H1 (cell line): ENCODE measurements at regions not wholly inside any gene's neighbourhood (a gene's known extent, or its start where the extent isn't known, plus 50 kb on each side); places are given as distances from the start of the nearest gene placed in this dataset.

ENCODE experiments used
- BACH1 ChIP-seq: IDR thresholded peaks from 2 replicates; pipeline ENCODE4 v1.6.1; 2012; ENCODE audit warnings: low read length, improper control_type of control experiment
- KDM4A ChIP-seq: IDR thresholded peaks from one replicate; pipeline ENCODE4 v1.7.1; 2012; ENCODE audit warnings: low read depth, mild to moderate bottlenecking, moderate library complexity, low read length, inconsistent platforms; ENCODE audit not compliant: severe bottlenecking
- RAD21 ChIP-seq, 2 experiments: IDR thresholded peaks in 1 of 2; conservative IDR thresholded peaks in 1 of 2; 2 replicates each; pipeline ENCODE4 v1.6.1; 2011; ENCODE audit warnings: low read depth in 2 of 2, low read length in 2 of 2, improper control_type of control experiment in 1 of 2, inconsistent platforms in 1 of 2, mild to moderate bottlenecking in 1 of 2, moderate library complexity in 1 of 2
- TAF1 ChIP-seq: IDR thresholded peaks from 2 replicates; pipeline ENCODE4 v1.6.1; 2011; ENCODE audit warnings: mild to moderate bottlenecking, low read depth, low read length

GRCh38 chr4:83759611-83760010 is 223.7 kb downstream of the GPAT3 start (continued):
- TF ChIP-seq TAF1 (no peak), KDM4A (no peak), RAD21 (IDR thresholded peaks at IDR 0.05 in 1 of 2, conservative IDR thresholded peaks at IDR 0.05 in 1 of 2; ENCODE audit: low read depth in 2 of 2, low read length in 2 of 2) (no peak), BACH1 (no peak)
- TF ChIP-seq, all 59 proteins: peak for 0
